ENCODE measurements at regions not wholly inside any gene's neighbourhood (a gene's known extent, or its start where the extent isn't known, plus 50 kb on each side); places are given as distances from the start of the nearest gene placed in this dataset.
"Not testable (repeated sequence)": the region's sequence is repeated elsewhere in the genome, so short reads cannot be mapped to it uniquely, and the experiment has no call there.

- not testable (repeated sequence) for DNase-seq (ENCODE audit: low spot score)
These were observed 553.1 kb downstream of the SLCO4C1 start for GRCh38 chr5:101743000-101743399.

GRCh38 chr5:101728933-101729332 is 567.2 kb downstream of the SLCO4C1 start:
- DNase-seq (ENCODE audit: low spot score): no peak

- no peak for DNase-seq (ENCODE audit: low spot score)
These were observed 574.5 kb downstream of the SLCO4C1 start for GRCh38 chr5:101721543-101721942.

- no peak for DNase-seq (ENCODE audit: low spot score)
These were observed 576.1 kb downstream of the SLCO4C1 start for GRCh38 chr5:101720033-101720432.

- no peak for DNase-seq (ENCODE audit: low spot score)
These were observed 578.4 kb downstream of the SLCO4C1 start for GRCh38 chr5:101717721-101718120.

- DNase-seq (ENCODE audit: low spot score): no peak
These were observed 579.1 kb downstream of the SLCO4C1 start for GRCh38 chr5:101716941-101717340.

- not testable (repeated sequence) for DNase-seq (ENCODE audit: low spot score)
These were observed 580.3 kb downstream of the SLCO4C1 start for GRCh38 chr5:101715790-101716189.

GRCh38 chr5:101689306-101689705 is 606.8 kb downstream of the SLCO4C1 start:
- DNase-seq (ENCODE audit: low spot score): no peak

- no peak for DNase-seq (ENCODE audit: low spot score)
These were observed 607.9 kb downstream of the SLCO4C1 start for GRCh38 chr5:101688156-101688555.

GRCh38 chr5:101687349-101687985 is 608.6 kb downstream of the SLCO4C1 start:
- no peak for DNase-seq (ENCODE audit: low spot score)

GRCh38 chr5:101686536-101687157 is 609.4 kb downstream of the SLCO4C1 start:
- DNase-seq (ENCODE audit: low spot score): no peak

- no peak for DNase-seq (ENCODE audit: low spot score)
These were observed 616.3 kb downstream of the SLCO4C1 start for GRCh38 chr5:101679816-101680215.

GRCh38 chr5:101678481-101679193 is 617.4 kb downstream of the SLCO4C1 start:
- peak; percentile 18 for DNase-seq (ENCODE audit: low spot score)

GRCh38 chr5:101677961-101678360 is 618.1 kb downstream of the SLCO4C1 start:
- no peak for DNase-seq (ENCODE audit: low spot score)

GRCh38 chr5:101676646-101677045 is 619.4 kb downstream of the SLCO4C1 start:
- no peak for DNase-seq (ENCODE audit: low spot score)

GRCh38 chr5:101675510-101676219 is 620.4 kb downstream of the SLCO4C1 start:
- DNase-seq (ENCODE audit: low spot score): no peak

GRCh38 chr5:101673120-101673519 is 623.0 kb downstream of the SLCO4C1 start:
- DNase-seq (ENCODE audit: low spot score): no peak

- no peak for DNase-seq (ENCODE audit: low spot score)
These were observed 631.9 kb downstream of the SLCO4C1 start for GRCh38 chr5:101664071-101664791.

- no peak for DNase-seq (ENCODE audit: low spot score)
These were observed 632.5 kb downstream of the SLCO4C1 start for GRCh38 chr5:101663543-101663942.

- no peak for DNase-seq (ENCODE audit: low spot score)
These were observed 633.8 kb downstream of the SLCO4C1 start for GRCh38 chr5:101662263-101662662.

GRCh38 chr5:101658433-101658832 is 637.7 kb downstream of the SLCO4C1 start:
- DNase-seq (ENCODE audit: low spot score): no peak

GRCh38 chr5:101653996-101654395 is 642.1 kb downstream of the SLCO4C1 start:
- no peak for DNase-seq (ENCODE audit: low spot score)

All from hematopoietic multipotent progenitor cell treated with erythropoietin and hydrocortisone succinate and interleukin-3 and kit ligand, for 15 days (in vitro differentiated cells).